Hepatocyte (in vitro differentiated cells): ENCODE measurements at regions not wholly inside any gene's neighbourhood (a gene's known extent, or its start where the extent isn't known, plus 50 kb on each side); places are given as distances from the start of the nearest gene placed in this dataset.
"Not testable (repeated sequence)": the region's sequence is repeated elsewhere in the genome, so short reads cannot be mapped to it uniquely, and the experiment has no call there.

Experiments
- DNase-seq: peaks from one replicate; pipeline ENCODE4 v3.0.0-alpha.2; 2016; ENCODE audit warnings: low spot score
- H2AFZ ChIP-seq: fragments of 200-600 bp; sonication (generic); 2 replicates; pipeline ENCODE4 v1.6.0; 2016; ENCODE audit warnings: antibody characterized with exemption, mild to moderate bottlenecking
- H3K27ac ChIP-seq: fragments of 200-600 bp; sonication (generic); 2 replicates; pipeline ENCODE4 v1.5.1; 2016; ENCODE audit warnings: mild to moderate bottlenecking
- H3K27me3 ChIP-seq: fragments of 200-600 bp; sonication (generic); 2 replicates; pipeline ENCODE4 v1.6.1; 2016
- H3K36me3 ChIP-seq: fragments of 200-600 bp; sonication (generic); replicated peaks from 2 replicates; pipeline ENCODE4 v1.5.1; 2016; ENCODE audit warnings: low read depth; ENCODE audit not compliant: insufficient read depth
- H3K4me1 ChIP-seq: fragments of 200-600 bp; sonication (generic); 2 replicates; pipeline ENCODE4 v1.5.1; 2016; ENCODE audit warnings: mild to moderate bottlenecking, moderate library complexity; ENCODE audit not compliant: insufficient read depth
- H3K4me2 ChIP-seq: fragments of 200-600 bp; sonication (generic); 2 replicates; pipeline ENCODE4 v1.6.0; 2016
- H3K4me3 ChIP-seq: fragments of 200-600 bp; sonication (generic); 2 replicates; pipeline ENCODE4 v1.5.1; 2016; ENCODE audit warnings: mild to moderate bottlenecking
- H3K79me2 ChIP-seq: fragments of 200-600 bp; sonication (generic); 2 replicates; pipeline ENCODE4 v1.6.0; 2017; ENCODE audit warnings: mild to moderate bottlenecking
- H3K9me2 ChIP-seq: fragments of 200-600 bp; sonication (generic); replicated peaks from 2 replicates; pipeline ENCODE4 v1.6.0; 2017; ENCODE audit warnings: mild to moderate bottlenecking; ENCODE audit not compliant: insufficient read depth
- H3K9me3 ChIP-seq: fragments of 200-600 bp; sonication (generic); 2 replicates; pipeline ENCODE4 v1.5.1; 2016; ENCODE audit warnings: low read depth, mild to moderate bottlenecking
- H4K20me1 ChIP-seq: fragments of 200-600 bp; sonication (generic); 2 replicates; pipeline ENCODE4 v1.6.0; 2016; ENCODE audit warnings: mild to moderate bottlenecking; ENCODE audit not compliant: insufficient read depth, poor library complexity, severe bottlenecking
- EZH2 ChIP-seq: fragments of 200-600 bp; sonication (generic); IDR thresholded peaks from 2 replicates; pipeline ENCODE4 v1.6.1; 2016; ENCODE audit warnings: antibody characterized with exemption, mild to moderate bottlenecking, borderline replicate concordance
- EZH2phosphoT487 ChIP-seq: fragments of 200-600 bp; sonication (generic); IDR thresholded peaks from one replicate; pipeline ENCODE4 v1.6.1; 2018; ENCODE audit warnings: antibody characterized with exemption, mild to moderate bottlenecking, low read depth, moderate library complexity; ENCODE audit not compliant: unreplicated experiment, severe bottlenecking
- WGBS: methylation state at CpG from one replicate; pipeline ENCODE4 v1.1.6; 2016; ENCODE audit warnings: low lambda C conversion rate; ENCODE audit errors: missing lambda C conversion rate; 5-methylcytosine and 5-hydroxymethylcytosine counted together
- TF ChIP-seq, protein P1 (sequence below): fragments of 200-600 bp; sonication (generic); IDR thresholded peaks from 2 replicates; pipeline ENCODE4 v1.5.1; 2016; ENCODE audit warnings: antibody characterized with exemption, mild to moderate bottlenecking; ENCODE audit not compliant: poor library complexity

DNA sequence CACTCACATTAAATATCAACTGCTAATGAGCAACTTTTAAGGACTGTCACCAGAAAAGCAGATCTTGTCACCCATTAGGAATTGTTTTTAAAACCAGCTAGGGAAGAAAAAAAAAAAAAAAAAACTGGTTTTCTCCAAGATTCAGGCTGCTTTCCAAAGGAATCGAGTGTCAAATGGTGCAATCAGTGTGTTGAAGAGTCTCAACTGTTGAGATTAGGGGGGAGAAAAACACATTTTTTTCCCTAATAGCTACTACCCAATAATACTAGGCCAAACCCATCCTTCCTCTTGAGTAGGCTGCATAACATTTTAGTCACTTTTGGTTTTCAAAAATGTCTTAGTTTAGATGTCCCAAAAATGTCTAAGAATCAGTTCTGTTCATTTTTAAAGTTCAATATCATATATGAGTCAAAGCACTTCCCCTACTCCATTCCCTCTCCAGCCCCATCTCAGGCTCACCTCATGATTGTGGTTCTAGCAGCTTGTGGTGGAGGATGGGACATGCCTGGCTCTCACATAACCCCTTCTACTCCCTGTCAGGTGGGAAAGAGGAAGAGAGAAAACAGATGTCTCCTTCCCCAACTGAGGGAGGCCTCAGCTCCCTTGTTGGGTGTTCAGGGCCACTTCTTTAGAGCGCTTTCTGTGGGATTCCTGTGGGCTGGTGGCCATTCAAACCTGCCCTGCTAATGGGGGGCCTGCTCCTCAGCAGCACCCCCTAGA is 193.6 kb downstream of the CWF19L2 start:
- Histone ChIP-seq H3K27me3 (no peaks in the 10 kb centered on the region), H3K79me2 (no peaks in the 10 kb centered on the region), H3K9me3 (no peaks in the 10 kb centered on the region), H4K20me1 (no peaks in the 10 kb centered on the region), H3K27ac (no peak overlapping the region), H3K4me2 (no peak overlapping the region), H3K4me1 (no peaks in the 10 kb centered on the region), H3K4me3 (no peak overlapping the region), H3K9me2 (no peaks in the 10 kb centered on the region), H2AFZ (no peak overlapping the region), H3K36me3 (no peaks in the 10 kb centered on the region)
- TF ChIP-seq, protein P1, sequence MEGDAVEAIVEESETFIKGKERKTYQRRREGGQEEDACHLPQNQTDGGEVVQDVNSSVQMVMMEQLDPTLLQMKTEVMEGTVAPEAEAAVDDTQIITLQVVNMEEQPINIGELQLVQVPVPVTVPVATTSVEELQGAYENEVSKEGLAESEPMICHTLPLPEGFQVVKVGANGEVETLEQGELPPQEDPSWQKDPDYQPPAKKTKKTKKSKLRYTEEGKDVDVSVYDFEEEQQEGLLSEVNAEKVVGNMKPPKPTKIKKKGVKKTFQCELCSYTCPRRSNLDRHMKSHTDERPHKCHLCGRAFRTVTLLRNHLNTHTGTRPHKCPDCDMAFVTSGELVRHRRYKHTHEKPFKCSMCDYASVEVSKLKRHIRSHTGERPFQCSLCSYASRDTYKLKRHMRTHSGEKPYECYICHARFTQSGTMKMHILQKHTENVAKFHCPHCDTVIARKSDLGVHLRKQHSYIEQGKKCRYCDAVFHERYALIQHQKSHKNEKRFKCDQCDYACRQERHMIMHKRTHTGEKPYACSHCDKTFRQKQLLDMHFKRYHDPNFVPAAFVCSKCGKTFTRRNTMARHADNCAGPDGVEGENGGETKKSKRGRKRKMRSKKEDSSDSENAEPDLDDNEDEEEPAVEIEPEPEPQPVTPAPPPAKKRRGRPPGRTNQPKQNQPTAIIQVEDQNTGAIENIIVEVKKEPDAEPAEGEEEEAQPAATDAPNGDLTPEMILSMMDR = no peak
- no peak for TF ChIP-seq EZH2phosphoT487
- no peak for TF ChIP-seq EZH2
- 87% methylated on average over 2 of the region's 2 CpGs for WGBS
- DNase-seq = no peak

DNA sequence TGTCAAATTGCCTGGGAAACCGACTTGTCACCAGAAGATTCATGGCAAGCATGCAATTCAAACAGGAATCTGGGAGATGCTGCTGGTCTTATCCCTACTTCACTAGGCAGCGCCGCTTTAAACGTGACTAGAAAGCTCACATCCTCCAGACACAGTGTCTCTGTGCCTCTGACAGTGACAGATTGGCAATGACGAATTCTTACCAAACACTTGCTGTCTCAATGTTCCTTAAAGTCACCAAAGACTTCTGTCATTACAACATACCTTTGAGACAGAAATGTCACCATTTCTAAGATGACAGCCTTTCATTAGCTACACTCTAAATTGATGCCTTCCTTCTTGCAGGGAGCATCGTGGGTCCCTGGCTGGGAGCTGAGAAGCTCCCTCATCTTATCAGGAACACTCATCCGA is 197.8 kb downstream of the CWF19L2 start:
- Histone ChIP-seq H3K9me2 (no peaks in the 10 kb centered on the region), H3K4me1 (no peaks in the 10 kb centered on the region), H3K27ac (no peak overlapping the region), H3K36me3 (no peaks in the 10 kb centered on the region), H3K27me3 (no peaks in the 10 kb centered on the region), H3K9me3 (no peaks in the 10 kb centered on the region), H3K4me3 (no peak overlapping the region), H2AFZ (no peak overlapping the region), H4K20me1 (no peaks in the 10 kb centered on the region), H3K4me2 (no peak overlapping the region), H3K79me2 (no peaks in the 10 kb centered on the region)
- 61% methylated on average over 7 of the region's 7 CpGs for WGBS
- DNase-seq = no peak
- no peak for TF ChIP-seq EZH2
- TF ChIP-seq EZH2phosphoT487 = no peak
- TF ChIP-seq, protein P1 = no peak

DNA sequence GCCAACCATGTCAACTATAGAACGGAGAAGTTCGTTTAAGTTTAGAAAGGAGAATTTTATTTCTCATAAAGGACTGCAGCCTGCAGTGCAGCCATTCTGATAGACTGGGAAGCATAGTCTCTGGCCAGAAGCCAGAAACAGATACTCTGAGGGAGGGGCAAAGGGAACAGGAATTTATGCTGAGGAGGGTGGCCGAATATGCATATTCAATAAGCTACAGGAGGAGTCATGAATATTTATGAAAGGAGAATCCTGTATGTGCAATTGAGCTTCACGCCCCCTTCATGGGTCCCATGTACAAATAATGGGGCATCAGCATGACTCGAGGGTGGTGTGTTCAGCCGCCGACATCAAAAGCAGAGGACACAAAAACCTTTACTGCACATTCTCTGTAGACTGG is 199.9 kb downstream of the CWF19L2 start:
- no peaks in the 10 kb centered on the region for H3K9me2 ChIP-seq
- TF ChIP-seq EZH2 (no peak), EZH2phosphoT487 (no peak)
- TF ChIP-seq, protein P1 = no peak
- no peak overlapping the region for H3K4me3 ChIP-seq
- no peaks in the 10 kb centered on the region for H3K9me3 ChIP-seq
- 100% methylated on average over 7 of the region's 7 CpGs for WGBS
- H2AFZ ChIP-seq = no peak overlapping the region
- no peaks in the 10 kb centered on the region for H3K4me1 ChIP-seq
- H3K79me2 ChIP-seq = no peaks in the 10 kb centered on the region
- DNase-seq = no peak
- H4K20me1 ChIP-seq = no peaks in the 10 kb centered on the region
- H3K27me3 ChIP-seq = no peaks in the 10 kb centered on the region
- no peak overlapping the region for H3K4me2 ChIP-seq
- H3K27ac ChIP-seq = no peak overlapping the region
- no peaks in the 10 kb centered on the region for H3K36me3 ChIP-seq

DNA sequence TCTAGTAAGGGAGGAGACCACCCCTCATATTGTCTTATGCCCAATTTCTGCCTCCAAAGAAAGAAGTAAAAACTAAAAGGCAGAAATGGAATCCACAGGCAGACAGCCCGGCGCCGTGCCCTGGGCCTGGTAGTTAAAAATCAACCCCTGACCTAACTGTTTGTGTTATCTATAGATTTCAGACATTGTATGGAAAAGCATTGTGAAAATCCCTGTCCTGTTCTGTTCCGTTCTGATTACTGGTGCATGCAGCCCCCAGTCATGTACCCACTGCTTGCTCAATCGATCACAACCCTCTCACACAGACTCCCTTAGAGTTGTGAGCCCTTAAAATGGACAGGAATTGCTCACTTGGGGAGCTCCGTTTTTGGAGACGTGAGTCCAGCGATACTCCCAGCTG is 204.0 kb downstream of the CWF19L2 start:
- not testable (repeated sequence) for H3K9me3 ChIP-seq, H3K4me2 ChIP-seq, DNase-seq, H3K4me1 ChIP-seq, H3K79me2 ChIP-seq, H3K9me2 ChIP-seq, H3K36me3 ChIP-seq, H3K4me3 ChIP-seq, H2AFZ ChIP-seq, H3K27me3 ChIP-seq, H4K20me1 ChIP-seq, H3K27ac ChIP-seq
- WGBS = 67% methylated on average over 8 of the region's 8 CpGs
